H9 (cell line): ENCODE measurements at regions not wholly inside any gene's neighbourhood (a gene's known extent, or its start where the extent isn't known, plus 50 kb on each side); places are given as distances from the start of the nearest gene placed in this dataset.

Experiments
- DNase-seq: peaks from one replicate; pipeline ENCODE4 v3.0.0-alpha.2; 2017
- H2AFZ ChIP-seq: one replicate; pipeline ENCODE4 v1.6.1; 2013; ENCODE audit warnings: mild to moderate bottlenecking, low read length, control low read depth, moderate library complexity
- H2AK5ac ChIP-seq: 2 replicates; pipeline ENCODE4 v1.6.1; 2013; ENCODE audit warnings: low read length, control low read depth, mixed read lengths; ENCODE audit not compliant: insufficient read length
- H2BK120ac ChIP-seq: one replicate; pipeline ENCODE4 v1.6.1; 2013; ENCODE audit warnings: low read depth, mild to moderate bottlenecking, low read length, control low read depth, inconsistent platforms; ENCODE audit not compliant: poor library complexity, severe bottlenecking
- H2BK12ac ChIP-seq: 2 replicates; pipeline ENCODE4 v1.6.1; 2013; ENCODE audit warnings: low read length, control low read depth, mixed read lengths, low read depth; ENCODE audit not compliant: insufficient read length
- H2BK15ac ChIP-seq: 2 replicates; pipeline ENCODE4 v1.6.1; 2013; ENCODE audit warnings: low read depth, low read length, control low read depth
- H2BK20ac ChIP-seq: one replicate; pipeline ENCODE4 v1.6.1; 2013; ENCODE audit warnings: low read depth, mild to moderate bottlenecking, low read length, control low read depth, inconsistent platforms; ENCODE audit not compliant: poor library complexity, severe bottlenecking
- H2BK5ac ChIP-seq: 2 replicates; pipeline ENCODE4 v1.6.1; 2013; ENCODE audit warnings: low read length, control low read depth, mixed read lengths; ENCODE audit not compliant: insufficient read length
- H3K14ac ChIP-seq: 2 replicates; pipeline ENCODE4 v1.6.1; 2013; ENCODE audit warnings: low read length, control low read depth; ENCODE audit not compliant: insufficient read depth
- H3K18ac ChIP-seq: 2 replicates; pipeline ENCODE4 v1.6.1; 2013; ENCODE audit warnings: low read depth, mild to moderate bottlenecking, mixed read lengths, low read length, control low read depth; ENCODE audit not compliant: insufficient read length
- H3K23ac ChIP-seq: 2 replicates; pipeline ENCODE4 v1.6.1; 2013; ENCODE audit warnings: low read length, control low read depth, mixed read lengths, low read depth; ENCODE audit not compliant: insufficient read length
- H3K23me2 ChIP-seq: 2 replicates; pipeline ENCODE4 v1.6.1; 2013; ENCODE audit warnings: low read depth, mild to moderate bottlenecking, mixed read lengths, low read length, control low read depth; ENCODE audit not compliant: insufficient read length, poor library complexity, severe bottlenecking
- H3K27ac ChIP-seq: 2 replicates; pipeline ENCODE4 v1.5.1; 2013; ENCODE audit warnings: low read length, control low read depth, mixed read lengths, low read depth; ENCODE audit not compliant: insufficient read length
- H3K27me3 ChIP-seq: 2 replicates; pipeline ENCODE4 v1.6.1; 2013; ENCODE audit warnings: low read length, control low read depth, inconsistent platforms; ENCODE audit not compliant: insufficient read depth
- H3K4ac ChIP-seq: 2 replicates; pipeline ENCODE4 v1.6.1; 2013; ENCODE audit warnings: low read depth, mild to moderate bottlenecking, control low read depth, inconsistent platforms, low read length, moderate library complexity
- H3K4me1 ChIP-seq: 2 replicates; pipeline ENCODE4 v1.6.1; 2013; ENCODE audit warnings: low read length, control low read depth, inconsistent platforms; ENCODE audit not compliant: insufficient read depth
- H3K4me2 ChIP-seq: 2 replicates; pipeline ENCODE4 v1.6.1; 2013; ENCODE audit warnings: low read length, control low read depth, mixed read lengths; ENCODE audit not compliant: insufficient read length, insufficient read depth
- H3K56ac ChIP-seq: 2 replicates; pipeline ENCODE4 v1.6.1; 2013; ENCODE audit warnings: low read depth, mild to moderate bottlenecking, mixed read lengths, low read length, control low read depth; ENCODE audit not compliant: insufficient read length
- H3K79me1 ChIP-seq: 2 replicates; pipeline ENCODE4 v1.6.1; 2013; ENCODE audit warnings: low read depth, mild to moderate bottlenecking, moderate library complexity, low read length, control low read depth, inconsistent platforms; ENCODE audit not compliant: insufficient read depth, poor library complexity, severe bottlenecking
- H3K79me2 ChIP-seq: 2 replicates; pipeline ENCODE4 v1.6.1; 2013; ENCODE audit warnings: low read length, control low read depth, inconsistent platforms; ENCODE audit not compliant: insufficient read depth
- H3K9ac ChIP-seq: 2 replicates; pipeline ENCODE4 v1.6.1; 2013; ENCODE audit warnings: low read length, control low read depth, mixed read lengths; ENCODE audit not compliant: insufficient read length; ENCODE audit errors: extremely low read depth
- H3K9me3 ChIP-seq: one replicate; pipeline ENCODE4 v1.6.1; 2013; ENCODE audit warnings: low read depth, low read length, inconsistent platforms; ENCODE audit not compliant: control insufficient read depth
- H3T11ph ChIP-seq: one replicate; pipeline ENCODE4 v1.6.1; 2013; ENCODE audit warnings: mild to moderate bottlenecking, low read length, control low read depth, inconsistent platforms
- H4K20me1 ChIP-seq: one replicate; pipeline ENCODE4 v1.6.1; 2013; ENCODE audit not compliant: control insufficient read depth, insufficient read length, insufficient read depth
- H4K5ac ChIP-seq: 2 replicates; pipeline ENCODE4 v1.6.1; 2013; ENCODE audit warnings: low read depth, mild to moderate bottlenecking, mixed read lengths, low read length, control low read depth; ENCODE audit not compliant: insufficient read length
- H4K8ac ChIP-seq: replicated peaks from 2 replicates; pipeline ENCODE4 v1.6.1; 2013; ENCODE audit warnings: low read length, control low read depth, mixed read lengths, low read depth; ENCODE audit not compliant: insufficient read length
- H4K91ac ChIP-seq: 2 replicates; pipeline ENCODE4 v1.6.1; 2013; ENCODE audit warnings: low read depth, mild to moderate bottlenecking, moderate library complexity, mixed read lengths, low read length, control low read depth; ENCODE audit not compliant: insufficient read length
- H3K27ac Mint-ChIP-seq, 3 experiments: 2 replicates in 2 of 3; 3 replicates in 1 of 3; pipeline ENCODE4 v1.8.0; 2020 to 2021; ENCODE audit warnings: mixed read lengths in 3 of 3, mild to moderate bottlenecking in 1 of 3, moderate library complexity in 1 of 3
- H3K27me3 Mint-ChIP-seq: 2 replicates; pipeline ENCODE4 v1.8.0; 2021; ENCODE audit warnings: low read depth, mild to moderate bottlenecking, moderate library complexity, mixed read lengths
- H3K36me3 Mint-ChIP-seq, 3 experiments: 2 replicates in 2 of 3; 3 replicates in 1 of 3; pipeline ENCODE4 v1.8.0; 2020 to 2021; ENCODE audit warnings: low read depth in 3 of 3, mixed read lengths in 3 of 3; ENCODE audit not compliant: insufficient read depth in 1 of 3
- H3K4me1 Mint-ChIP-seq, 2 experiments: 2 replicates each; pipeline ENCODE4 v1.8.0; 2020; ENCODE audit warnings: mixed read lengths in 2 of 2
- H3K4me3 Mint-ChIP-seq, 2 experiments: 2 replicates in 1 of 2; 3 replicates in 1 of 2; pipeline ENCODE4 v1.8.0; 2020 to 2021; ENCODE audit warnings: mild to moderate bottlenecking in 2 of 2, mixed read lengths in 2 of 2, moderate library complexity in 1 of 2
- H3K9me3 Mint-ChIP-seq, 2 experiments: 2 replicates in 1 of 2; 3 replicates in 1 of 2; pipeline ENCODE4 v1.8.0; 2020; ENCODE audit warnings: mild to moderate bottlenecking in 2 of 2, mixed read lengths in 2 of 2, moderate library complexity in 1 of 2
- CTCF ChIP-seq: fragments of 200-600 bp; sonication (generic); conservative IDR thresholded peaks from 3 replicates; pipeline ENCODE4 v1.8.0; 2021; ENCODE audit warnings: antibody characterized with exemption, mild to moderate bottlenecking
- WGBS: extraction: QIAGEN DNeasy Blood & Tissue Kit; methylation state at CpG from one replicate; pipeline ENCODE4 v1.1.7; 2013; ENCODE audit warnings: missing lambda C conversion rate, low lambda C conversion rate, mixed read lengths; ENCODE audit not compliant: insufficient read length; ENCODE audit errors: extremely low coverage; 5-methylcytosine and 5-hydroxymethylcytosine counted together

GRCh38 chr3:177578488-177578887 lies 381.2 kb upstream of the TBL1XR1 start:
- Histone ChIP-seq H2BK5ac (no peak overlapping the region), H3K14ac (no peak overlapping the region), H2BK120ac (no peak overlapping the region), H3K9ac (no peak overlapping the region), H3K18ac (no peak overlapping the region), H3K27ac (no peak overlapping the region), H3K4me1 (peaks cover 8% of the 10 kb centered on the region; the same call in 1 of the 2 replicates), H3K27me3 (no peaks in the 10 kb centered on the region), H4K5ac (no peak overlapping the region), H3K4ac (no peak overlapping the region), H4K8ac (no peak overlapping the region), H2BK12ac (no peak overlapping the region), H4K91ac (no peak overlapping the region), H3K56ac (no peak overlapping the region), H3K79me2 (no peaks in the 10 kb centered on the region), H2AFZ (no peak overlapping the region), H2AK5ac (no peak overlapping the region), H3K23ac (no peak overlapping the region), H4K20me1 (no peaks in the 10 kb centered on the region), H3K9me3 (no peaks in the 10 kb centered on the region), H3T11ph (no peak overlapping the region), H3K4me2 (no peak overlapping the region), H3K79me1 (no peaks in the 10 kb centered on the region), H2BK15ac (no peak overlapping the region), H2BK20ac (no peak overlapping the region), H3K23me2 (no peaks in the 10 kb centered on the region)
- no peaks in the 10 kb centered on the region for H3K27me3 Mint-ChIP-seq
- H3K4me1 Mint-ChIP-seq = peaks cover 17 to 21% of the 10 kb centered on the region in 2 experiments
- H3K36me3 Mint-ChIP-seq = no peaks in the 10 kb centered on the region
- H3K9me3 Mint-ChIP-seq = peaks cover 3 to 4% of the 10 kb centered on the region in 2 experiments; a peak in 4 of 5 replicates
- no peak for DNase-seq
- no peak overlapping the region for H3K27ac Mint-ChIP-seq
- no peak for TF ChIP-seq CTCF
- H3K4me3 Mint-ChIP-seq = no peak overlapping the region
- WGBS = no CpG with 5 or more reads among the region's 6 CpGs
